Fibroblast of villous mesenchyme (primary cell): ENCODE measurements at regions not wholly inside any gene's neighbourhood (a gene's known extent, or its start where the extent isn't known, plus 50 kb on each side); places are given as distances from the start of the nearest gene placed in this dataset.

Experiments
- DNase-seq: peaks from one replicate; pipeline ENCODE4 v3.0.0-alpha.2; 2010; ENCODE audit warnings: low read depth
- H3K4me3 ChIP-seq: 2 replicates; pipeline ENCODE4 v1.5.1; 2011; ENCODE audit warnings: low read depth, mild to moderate bottlenecking, low read length
- CTCF ChIP-seq: IDR thresholded peaks from 2 replicates; pipeline ENCODE4 v1.5.1; 2012; ENCODE audit warnings: low read depth, mild to moderate bottlenecking, low read length; ENCODE audit not compliant: insufficient read depth

- TF ChIP-seq CTCF = no peak
- DNase-seq = no peak
- H3K4me3 ChIP-seq = no peak overlapping the region
Observed at GRCh38 chr5:38023371-38023770, 183.5 kb upstream of the GDNF start.

GRCh38 chr5:38022631-38023030 is 182.8 kb upstream of the GDNF start:
- no peak for DNase-seq

GRCh38 chr5:38018016-38018415 is 178.2 kb upstream of the GDNF start:
- H3K4me3 ChIP-seq = no peak overlapping the region
- no peak for TF ChIP-seq CTCF
- peak; percentile 17 for DNase-seq

More at GRCh38 chr5:38022631-38023030, 182.8 kb upstream of the GDNF start:
- TF ChIP-seq CTCF = no peak
- H3K4me3 ChIP-seq = no peak overlapping the region

GRCh38 chr5:38013107-38013506 is 173.3 kb upstream of the GDNF start:
- DNase-seq = peak; percentile 76
- TF ChIP-seq CTCF = no peak
- H3K4me3 ChIP-seq = no peak overlapping the region

- H3K4me3 ChIP-seq = no peak overlapping the region
- DNase-seq = no peak
- no peak for TF ChIP-seq CTCF
Observed at GRCh38 chr5:38011668-38012188, 171.9 kb upstream of the GDNF start.

GRCh38 chr5:38009749-38010358 is 170.0 kb upstream of the GDNF start:
- DNase-seq = no peak
- TF ChIP-seq CTCF = no peak
- no peak overlapping the region for H3K4me3 ChIP-seq

GRCh38 chr5:38008198-38008597 is 168.4 kb upstream of the GDNF start:
- no peak overlapping the region for H3K4me3 ChIP-seq
- TF ChIP-seq CTCF = no peak
- DNase-seq = peak; percentile 10
